GM18499 (cell line): ENCODE measurements at regions not wholly inside any gene's neighbourhood (a gene's known extent, or its start where the extent isn't known, plus 50 kb on each side); places are given as distances from the start of the nearest gene placed in this dataset.

ENCODE experiments used
- ATAC-seq: cut with Tn5 transposase; IDR thresholded peaks from one replicate; pipeline ENCODE4 v1.9.1; 2021; ENCODE audit warnings: moderate number of reproducible peaks; ENCODE audit not compliant: insufficient read depth, unreplicated experiment

DNA sequence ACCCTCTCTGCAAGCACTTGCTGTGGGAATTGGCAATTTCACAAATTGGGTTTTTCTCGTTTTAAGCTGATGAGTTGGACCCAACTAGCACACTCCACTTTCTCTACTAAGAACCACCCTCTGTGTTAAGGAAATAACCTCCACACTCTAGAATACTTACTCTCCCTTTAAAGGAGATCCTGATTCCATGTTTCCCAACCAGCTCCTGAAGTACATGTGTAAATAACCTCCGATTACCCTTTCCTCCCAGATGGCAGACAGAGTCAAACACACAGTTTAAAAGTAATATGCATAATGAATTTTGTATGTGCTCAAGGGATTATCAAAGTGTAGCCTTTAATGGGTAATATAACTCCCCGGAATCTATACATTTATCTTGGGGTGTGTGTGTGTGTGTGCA is 171.3 kb upstream of the OSR1 start:
- ATAC-seq = no peak

DNA sequence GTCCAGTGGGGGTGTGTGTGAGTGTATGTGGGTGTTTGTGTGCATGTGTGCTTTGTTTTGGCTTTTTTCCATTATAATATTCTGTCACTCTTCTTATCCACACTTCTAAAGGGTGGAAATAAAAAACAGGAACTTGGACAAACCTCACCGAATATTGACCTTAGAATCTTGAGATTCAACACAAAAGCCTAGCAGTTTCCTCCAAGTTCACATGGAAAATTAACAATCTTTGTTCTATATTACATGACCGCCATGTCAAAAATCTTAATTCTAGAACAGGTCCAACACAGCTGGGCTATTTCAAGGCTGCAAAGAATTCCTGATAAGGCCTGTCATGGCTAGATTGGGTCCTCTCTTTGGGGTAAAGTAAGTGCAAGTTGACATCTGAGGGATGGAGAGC is 169.3 kb upstream of the OSR1 start:
- no peak for ATAC-seq

GRCh38 chr2:19525313-19525712 is 166.9 kb upstream of the OSR1 start:
- no peak for ATAC-seq

- ATAC-seq = no peak
Observed at GRCh38 chr2:19519045-19519444, 160.6 kb upstream of the OSR1 start.

- no peak for ATAC-seq
Observed at GRCh38 chr2:19507137-19507536, 148.7 kb upstream of the OSR1 start.

GRCh38 chr2:19505199-19506136 is 147.0 kb upstream of the OSR1 start:
- no peak for ATAC-seq

- ATAC-seq = no peak
Observed at GRCh38 chr2:19504400-19505198, 146.2 kb upstream of the OSR1 start.

DNA sequence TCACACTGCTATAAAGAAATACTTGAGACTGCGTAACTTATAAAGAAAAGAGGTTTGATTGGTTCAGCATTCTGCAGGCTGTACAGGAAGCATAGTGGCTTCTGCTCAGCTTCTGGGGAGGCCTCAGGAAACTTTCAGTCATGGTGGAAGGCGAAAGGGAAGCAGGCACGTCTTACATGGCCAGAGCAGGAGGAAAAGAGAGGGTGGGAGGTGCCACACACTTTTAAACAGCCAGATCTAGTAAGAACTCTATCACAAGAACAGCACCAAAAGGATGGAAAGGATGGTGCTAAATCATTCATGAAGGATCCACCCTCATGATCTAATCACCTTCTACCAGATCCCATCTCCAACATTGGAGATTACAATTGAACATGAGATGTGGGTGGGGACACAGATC is 145.5 kb upstream of the OSR1 start:
- ATAC-seq = no peak

- ATAC-seq = no peak
Observed at GRCh38 chr2:19503406-19503805, 145.0 kb upstream of the OSR1 start.

GRCh38 chr2:19500126-19500525 is 141.7 kb upstream of the OSR1 start:
- no peak for ATAC-seq

DNA sequence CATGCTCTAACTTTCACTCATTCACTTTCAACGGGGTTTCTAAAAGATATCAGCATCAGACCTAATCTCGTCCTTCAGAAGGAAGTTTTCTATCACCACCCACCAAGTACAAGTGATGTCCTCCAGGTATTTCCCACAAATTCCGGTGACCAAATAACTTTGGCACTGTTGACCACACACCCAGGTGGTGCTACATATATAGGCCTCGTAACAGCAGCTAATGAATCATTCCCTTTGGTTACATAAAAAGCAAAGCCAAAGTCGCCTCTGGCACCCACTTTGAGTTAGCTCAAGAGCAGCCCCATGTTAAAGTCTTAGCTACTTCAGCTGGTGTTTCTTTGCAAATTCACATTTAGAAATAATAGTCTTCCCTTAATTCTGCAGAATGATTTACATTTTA is 138.2 kb upstream of the OSR1 start:
- no peak for ATAC-seq

- ATAC-seq = no peak
Observed at GRCh38 chr2:19494241-19494640, 135.8 kb upstream of the OSR1 start.

GRCh38 chr2:19491796-19492195 is 133.4 kb upstream of the OSR1 start:
- ATAC-seq = no peak

- no peak for ATAC-seq
Observed at GRCh38 chr2:19490846-19491435, 132.5 kb upstream of the OSR1 start.

DNA sequence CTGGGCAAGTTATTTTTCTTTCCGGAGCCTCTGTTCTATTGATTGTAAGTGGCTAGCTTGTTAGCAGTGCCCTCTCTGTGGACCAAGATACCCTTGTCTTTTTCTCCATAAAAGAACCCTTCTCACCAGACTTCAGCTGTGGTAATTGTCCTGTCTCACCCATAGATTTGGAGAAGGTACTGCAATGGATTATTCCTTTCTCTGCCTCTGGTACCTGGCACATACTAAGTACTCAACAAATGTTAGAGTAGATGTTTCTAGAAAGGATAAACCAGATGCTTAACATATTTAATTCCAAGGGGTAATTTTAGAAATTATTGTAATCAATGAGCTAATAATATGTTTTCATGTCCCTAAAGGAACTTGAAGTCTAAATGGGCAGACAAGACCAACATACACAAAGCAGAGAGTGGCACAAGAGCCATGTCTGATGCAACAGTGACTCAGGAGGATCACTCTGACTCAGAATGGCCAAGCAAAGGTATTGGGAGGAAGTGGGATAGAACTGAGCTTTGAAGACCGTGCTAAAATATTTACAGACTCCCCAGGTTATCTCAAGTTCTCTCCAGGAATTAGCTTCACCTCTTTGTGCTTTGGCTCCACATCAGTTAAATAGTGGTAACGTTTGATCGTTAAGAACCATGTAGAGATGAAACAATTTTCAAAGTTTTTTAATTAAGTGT is 129.7 kb upstream of the OSR1 start:
- peak; percentile 96 for ATAC-seq

DNA sequence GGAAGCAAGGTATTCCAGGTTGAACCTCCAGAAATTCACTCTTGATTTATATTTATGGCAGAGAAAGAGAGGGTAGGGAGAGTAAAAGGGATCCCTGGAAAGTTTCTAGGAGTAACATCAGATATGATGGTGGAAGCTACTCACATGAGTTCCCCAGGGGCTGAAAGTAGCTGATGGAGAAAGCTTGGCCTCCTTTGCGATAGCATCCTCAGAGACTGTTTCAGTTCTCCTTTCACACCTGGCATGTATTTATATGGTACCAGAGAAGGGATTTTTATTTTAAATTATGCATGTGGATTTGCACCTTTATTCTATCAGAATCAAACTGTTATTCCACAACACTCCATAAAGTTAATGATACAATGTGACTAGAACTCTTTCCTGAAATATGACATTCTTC is 126.3 kb upstream of the OSR1 start:
- peak; percentile 51 for ATAC-seq

- no peak for ATAC-seq
Observed at GRCh38 chr2:19480673-19481072, 122.2 kb upstream of the OSR1 start.

DNA sequence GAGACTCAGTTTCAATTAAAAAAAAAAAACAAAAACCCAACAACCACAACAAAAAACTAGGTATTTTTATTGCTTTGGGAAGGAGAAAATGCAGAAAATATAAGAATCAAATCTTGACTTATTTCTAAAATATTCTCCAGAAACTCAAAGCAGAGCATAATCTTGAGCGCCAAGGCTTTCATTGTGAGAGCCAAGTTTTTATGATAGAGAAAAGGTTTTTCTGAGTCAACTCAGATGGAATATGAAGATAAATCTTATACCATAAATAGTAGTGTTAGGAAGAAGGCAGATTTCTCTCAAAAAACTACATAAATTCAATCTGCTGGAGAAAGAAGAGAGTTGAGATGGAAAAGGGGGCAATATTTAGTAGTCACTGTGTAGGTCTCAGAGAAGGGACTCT is 121.2 kb upstream of the OSR1 start:
- no peak for ATAC-seq

DNA sequence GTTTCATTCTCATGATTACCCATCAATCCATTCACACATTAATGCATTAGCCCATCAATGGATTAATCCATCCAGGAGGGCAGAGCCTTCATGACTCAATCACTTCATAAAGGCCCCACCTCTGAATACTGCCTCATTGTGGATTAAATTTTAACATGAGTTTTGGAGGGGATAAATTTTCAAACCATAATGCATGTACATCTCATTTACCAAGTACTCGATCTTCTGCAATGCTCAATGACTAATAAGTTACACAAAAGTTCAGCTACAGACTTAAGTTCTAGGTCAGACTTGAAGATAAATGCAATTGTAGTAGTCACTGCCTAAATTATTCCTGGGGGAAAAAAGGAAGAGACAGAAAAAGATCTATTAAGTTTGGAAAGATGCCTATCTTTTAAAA is 120.0 kb upstream of the OSR1 start:
- no peak for ATAC-seq

- ATAC-seq = no peak
Observed at GRCh38 chr2:19476327-19476726, 117.9 kb upstream of the OSR1 start.

DNA sequence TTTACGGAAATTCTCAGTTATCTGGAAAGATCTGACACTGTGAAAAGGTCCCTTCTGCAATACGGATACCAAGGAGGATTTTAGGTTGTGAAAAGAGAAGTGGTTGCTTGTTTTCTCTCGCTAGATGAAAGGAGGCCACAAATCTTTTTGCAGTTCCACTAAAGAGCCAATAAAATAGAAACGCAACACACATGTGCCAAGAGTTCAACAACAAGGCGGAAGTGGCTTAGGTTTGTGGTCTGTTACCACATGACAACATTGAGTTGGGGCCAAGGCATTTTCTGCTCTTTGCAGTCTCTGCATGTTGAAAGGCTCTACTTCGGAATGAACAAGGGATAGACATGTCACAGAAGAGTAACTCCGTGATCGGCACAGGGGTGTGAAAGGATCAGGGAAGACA is 115.7 kb upstream of the OSR1 start:
- peak; percentile 96 for ATAC-seq
